ENCODE measurements at regions not wholly inside any gene's neighbourhood (a gene's known extent, or its start where the extent isn't known, plus 50 kb on each side); places are given as distances from the start of the nearest gene placed in this dataset.

GRCh38 chr3:163890661-163891060 is 1187.6 kb downstream of the SI start:
- DNase-seq: no peak
- 57% methylated on average over 2 of the region's 2 CpGs for WGBS (ENCODE audit: insufficient coverage, low coverage, low lambda C conversion rate, missing lambda C conversion rate)
- no peaks in the 10 kb centered on the region for H3K36me3 ChIP-seq
- H3K4me1 ChIP-seq: no peaks in the 10 kb centered on the region
- H3K4me3 ChIP-seq: no peak overlapping the region
- no peak for ATAC-seq
- H3K9me3 ChIP-seq: no peaks in the 10 kb centered on the region
- no peak for TF ChIP-seq CTCF (IDR thresholded peaks at IDR 0.05)
- no peak for TF ChIP-seq POLR2A (IDR thresholded peaks at IDR 0.05)
- H3K27ac ChIP-seq: no peak overlapping the region
- H3K27me3 ChIP-seq: no peaks in the 10 kb centered on the region
- intact Hi-C loops (cut with DNase I): no loop called here

- H3K4me1 ChIP-seq: no peaks in the 10 kb centered on the region
- no peak overlapping the region for H3K27ac ChIP-seq
- DNase-seq (no peak), ATAC-seq (no peak)
- no peak for TF ChIP-seq CTCF (IDR thresholded peaks at IDR 0.05)
- TF ChIP-seq POLR2A (IDR thresholded peaks at IDR 0.05): no peak
- 75% methylated on average over 4 of the region's 4 CpGs for WGBS (ENCODE audit: insufficient coverage, low coverage, low lambda C conversion rate, missing lambda C conversion rate)
- no peaks in the 10 kb centered on the region for H3K36me3 ChIP-seq
- H3K9me3 ChIP-seq: no peaks in the 10 kb centered on the region
- intact Hi-C loops (cut with DNase I): no loop called here
- H3K27me3 ChIP-seq: no peaks in the 10 kb centered on the region
- H3K4me3 ChIP-seq: no peak overlapping the region
Measured at GRCh38 chr3:163879172-163879571, 1199.1 kb downstream of the SI start.

- WGBS (ENCODE audit: insufficient coverage, low coverage, low lambda C conversion rate, missing lambda C conversion rate): 78% methylated on average over 2 of the region's 4 CpGs
- Histone ChIP-seq H3K9me3 (no peaks in the 10 kb centered on the region), H3K36me3 (no peaks in the 10 kb centered on the region), H3K27ac (no peak overlapping the region), H3K4me3 (no peak overlapping the region), H3K27me3 (no peaks in the 10 kb centered on the region), H3K4me1 (no peaks in the 10 kb centered on the region)
- TF ChIP-seq POLR2A (IDR thresholded peaks at IDR 0.05) (no peak), CTCF (IDR thresholded peaks at IDR 0.05) (no peak)
- intact Hi-C loops (cut with DNase I): no loop called here
- DNase-seq (no peak), ATAC-seq (no peak)
Measured at GRCh38 chr3:163878396-163878795, 1199.9 kb downstream of the SI start.

GRCh38 chr3:163877805-163878204 is 1200.5 kb downstream of the SI start:
- Histone ChIP-seq H3K36me3 (no peaks in the 10 kb centered on the region), H3K27ac (no peak overlapping the region), H3K4me1 (no peaks in the 10 kb centered on the region), H3K4me3 (no peak overlapping the region), H3K27me3 (no peaks in the 10 kb centered on the region), H3K9me3 (no peaks in the 10 kb centered on the region)
- ATAC-seq (no peak), DNase-seq (no peak)
- TF ChIP-seq POLR2A (IDR thresholded peaks at IDR 0.05): no peak
- no peak for TF ChIP-seq CTCF (IDR thresholded peaks at IDR 0.05)
- WGBS (ENCODE audit: insufficient coverage, low coverage, low lambda C conversion rate, missing lambda C conversion rate): 71% methylated on average over 2 of the region's 2 CpGs
- intact Hi-C loops (cut with DNase I): no loop called here

- Histone ChIP-seq H3K27ac (no peak overlapping the region), H3K27me3 (no peaks in the 10 kb centered on the region), H3K36me3 (no peaks in the 10 kb centered on the region), H3K9me3 (peaks cover 0 to 4% (median 0%) of the 10 kb centered on the region in 4 donors), H3K4me1 (no peaks in the 10 kb centered on the region), H3K4me3 (no peak overlapping the region)
- DNase-seq (no peak), ATAC-seq (no peak)
- TF ChIP-seq POLR2A (IDR thresholded peaks at IDR 0.05) (no peak), CTCF (IDR thresholded peaks at IDR 0.05) (no peak)
- intact Hi-C loops (cut with DNase I): no loop called here
Measured at GRCh38 chr3:163863146-163863545, 1215.2 kb downstream of the SI start.
